Memory B cell (primary cell): ENCODE measurements at regions not wholly inside any gene's neighbourhood (a gene's known extent, or its start where the extent isn't known, plus 50 kb on each side); places are given as distances from the start of the nearest gene placed in this dataset.

Source experiments
- ATAC-seq: fragments of 150-1000 bp; cut with Tn5 transposase; 2 replicates; pipeline ENCODE4 v1.10.0; 2021; ENCODE audit warnings: low read depth, mild to moderate bottlenecking, moderate library complexity
- DNase-seq, 2 donors: peaks; one replicate each; pipeline ENCODE4 v3.0.0; 2022; ENCODE audit warnings: low spot score in 2 of 2
- H3K27ac Mint-ChIP-seq: one replicate; pipeline ENCODE4 v1.8.0; 2022; ENCODE audit warnings: mild to moderate bottlenecking, moderate library complexity, mixed read lengths
- H3K27me3 Mint-ChIP-seq: one replicate; pipeline ENCODE4 v1.8.0; 2022; ENCODE audit warnings: mixed read lengths
- H3K36me3 Mint-ChIP-seq: one replicate; pipeline ENCODE4 v1.8.0; 2022; ENCODE audit warnings: mild to moderate bottlenecking, mixed read lengths
- H3K4me1 Mint-ChIP-seq: one replicate; pipeline ENCODE4 v1.8.0; 2022; ENCODE audit warnings: mixed read lengths
- H3K4me3 Mint-ChIP-seq: one replicate; pipeline ENCODE4 v1.8.0; 2022; ENCODE audit warnings: mild to moderate bottlenecking, moderate library complexity, mixed read lengths
- H3K9me3 Mint-ChIP-seq: one replicate; pipeline ENCODE4 v1.8.0; 2022; ENCODE audit warnings: mixed read lengths

DNA sequence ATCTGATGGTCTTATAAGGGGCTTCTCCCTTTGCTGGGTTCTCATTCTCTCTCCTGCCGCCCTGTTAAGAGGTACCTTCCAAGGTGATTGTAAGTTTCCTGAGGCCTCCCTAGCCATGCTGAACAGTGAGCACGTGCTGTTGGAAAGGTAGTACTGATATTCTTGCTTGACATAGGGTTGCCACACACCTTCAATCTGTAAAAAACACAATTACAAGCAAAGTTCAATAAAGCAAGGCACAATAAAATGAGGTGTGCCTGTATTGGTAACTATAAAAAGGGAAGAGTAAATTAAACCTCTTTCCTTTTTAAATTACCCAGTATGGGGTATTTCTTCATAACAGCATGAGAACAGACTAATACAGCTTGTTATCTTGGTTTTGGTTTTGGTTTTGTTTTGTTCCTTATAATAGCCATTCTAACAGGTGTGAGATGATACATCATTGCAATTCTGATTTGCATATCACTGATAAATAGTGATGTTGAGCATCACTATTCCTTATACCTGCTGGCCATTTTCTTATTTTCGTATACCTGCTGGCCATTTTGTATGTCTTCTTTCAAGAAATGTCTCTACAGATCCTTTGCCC lies 164.9 kb upstream of the TRIM24 start:
- Mint-ChIP-seq H3K9me3 (no peaks in the 10 kb centered on the region), H3K27ac (no peak overlapping the region), H3K4me1 (peaks cover 7% of the 10 kb centered on the region), H3K36me3 (no peaks in the 10 kb centered on the region), H3K4me3 (no peak overlapping the region), H3K27me3 (no peaks in the 10 kb centered on the region)
- peak; percentile 42 for ATAC-seq
- no peak for DNase-seq

DNA sequence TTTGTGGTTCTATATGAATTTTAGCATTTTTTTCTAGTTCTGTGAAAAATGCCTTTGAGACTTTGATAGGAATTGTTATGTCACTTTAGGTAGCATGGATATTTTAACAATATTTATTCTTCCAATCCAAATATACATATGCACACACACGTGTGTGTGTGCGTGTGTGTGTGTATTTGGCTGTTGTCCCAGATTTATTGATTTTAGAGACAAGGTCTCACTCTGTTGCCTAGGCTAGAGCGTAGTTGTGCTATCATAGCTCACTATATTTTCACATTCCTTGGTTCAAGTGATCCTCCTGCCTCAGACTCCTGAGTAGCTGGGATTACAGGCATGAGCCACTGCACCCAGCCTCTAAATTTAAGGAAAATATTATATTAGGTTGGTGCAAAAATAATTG lies 162.5 kb upstream of the TRIM24 start:
- Mint-ChIP-seq H3K27ac (no peak overlapping the region), H3K27me3 (no peaks in the 10 kb centered on the region), H3K9me3 (no peaks in the 10 kb centered on the region), H3K36me3 (no peaks in the 10 kb centered on the region), H3K4me1 (peaks cover 7% of the 10 kb centered on the region), H3K4me3 (no peak overlapping the region)
- ATAC-seq (no peak), DNase-seq (no peak)

DNA sequence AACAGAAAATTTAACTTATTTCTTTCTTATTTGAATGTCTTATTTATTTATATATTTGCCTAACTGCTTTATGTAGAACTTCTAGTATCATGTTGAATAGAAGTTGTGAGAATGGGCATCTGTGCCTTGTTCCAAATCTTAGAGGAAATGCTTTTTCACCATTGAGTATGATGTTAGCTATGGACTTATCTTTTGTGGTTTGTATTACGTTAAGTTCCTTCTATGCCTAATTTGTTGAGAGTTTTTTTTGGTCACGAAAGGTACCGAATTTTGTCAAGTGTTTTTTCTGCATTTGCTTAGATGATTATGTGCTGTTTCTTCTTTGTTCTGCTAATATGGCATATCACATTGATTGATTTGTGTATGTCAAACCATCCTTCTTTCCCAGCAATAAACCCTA lies 161.0 kb upstream of the TRIM24 start:
- Mint-ChIP-seq H3K9me3 (no peaks in the 10 kb centered on the region), H3K27me3 (no peaks in the 10 kb centered on the region), H3K4me3 (no peak overlapping the region), H3K27ac (no peak overlapping the region), H3K4me1 (peaks cover 7% of the 10 kb centered on the region), H3K36me3 (no peaks in the 10 kb centered on the region)
- no peak for ATAC-seq
- DNase-seq, result no peak

DNA sequence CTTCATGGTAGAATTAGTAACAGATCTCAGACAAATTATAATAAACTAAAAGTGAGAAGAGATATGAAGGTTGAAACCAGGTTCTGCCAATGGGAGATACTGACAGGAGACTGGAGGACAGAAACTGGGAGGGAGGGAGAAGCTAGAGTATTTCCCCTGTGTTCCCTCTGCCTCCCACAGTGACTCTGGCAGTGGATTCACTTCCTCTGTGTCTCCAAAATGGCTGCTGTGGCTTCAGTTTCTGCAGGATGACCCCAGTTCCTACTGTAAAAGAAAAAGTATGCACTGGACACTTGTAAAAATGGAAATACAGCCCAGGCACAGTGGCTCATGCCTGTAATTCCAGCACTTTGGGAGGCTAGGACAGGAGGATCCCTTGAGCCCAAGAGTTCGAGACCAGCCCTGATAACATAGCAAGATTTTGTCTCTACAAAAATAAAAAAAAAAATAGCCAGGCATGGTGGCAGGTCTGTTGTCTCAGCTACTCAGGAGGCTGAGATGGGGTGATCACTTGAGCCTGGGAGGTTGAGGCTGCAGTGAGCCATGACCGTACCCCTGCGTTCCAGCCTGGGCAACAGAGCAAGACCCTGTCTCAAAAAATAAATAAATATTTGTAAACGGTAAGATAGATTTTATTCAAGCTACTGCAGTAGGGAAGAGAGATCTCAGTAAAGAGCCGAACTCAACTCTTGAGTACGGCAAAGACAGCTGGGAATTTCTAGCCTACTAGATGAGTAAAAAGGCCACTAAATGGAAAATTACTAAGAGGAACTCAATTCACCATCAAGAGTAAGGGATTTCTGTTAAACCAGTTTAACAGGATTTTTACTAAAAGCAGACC lies 156.6 kb upstream of the TRIM24 start:
- H3K4me3 Mint-ChIP-seq, result no peak overlapping the region
- H3K36me3 Mint-ChIP-seq, result no peaks in the 10 kb centered on the region
- ATAC-seq, result no peak
- H3K27ac Mint-ChIP-seq, result no peak overlapping the region
- no peaks in the 10 kb centered on the region for H3K4me1 Mint-ChIP-seq
- no peak for DNase-seq
- no peaks in the 10 kb centered on the region for H3K27me3 Mint-ChIP-seq
- no peaks in the 10 kb centered on the region for H3K9me3 Mint-ChIP-seq

- H3K27me3 Mint-ChIP-seq, result no peaks in the 10 kb centered on the region
- DNase-seq (no peak), ATAC-seq (no peak)
- H3K36me3 Mint-ChIP-seq, result no peaks in the 10 kb centered on the region
- no peak overlapping the region for H3K27ac Mint-ChIP-seq
- no peak overlapping the region for H3K4me3 Mint-ChIP-seq
- H3K4me1 Mint-ChIP-seq, result no peaks in the 10 kb centered on the region
- no peaks in the 10 kb centered on the region for H3K9me3 Mint-ChIP-seq
Observed at GRCh38 chr7:138304071-138304320, 156.1 kb upstream of the TRIM24 start.

DNA sequence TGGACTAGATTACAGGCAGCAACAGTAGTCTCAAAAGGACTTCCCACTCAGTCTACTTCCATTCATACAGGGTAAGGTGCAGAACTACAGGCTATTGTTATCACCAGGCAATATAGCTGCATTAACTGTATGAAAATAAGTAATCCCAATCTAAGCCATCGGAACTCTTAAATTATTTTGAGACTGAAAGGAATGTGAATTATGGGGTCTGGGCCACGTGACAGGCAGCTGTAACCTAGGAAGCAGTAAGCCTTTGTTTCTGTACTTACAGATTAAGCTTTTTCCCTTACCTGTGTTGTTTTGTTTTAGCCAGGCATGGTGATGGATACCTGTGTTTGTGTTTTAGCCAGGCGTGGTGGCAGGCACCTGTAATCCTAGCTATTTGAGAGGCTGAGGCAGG lies 152.4 kb upstream of the TRIM24 start:
- Mint-ChIP-seq H3K27ac (no peak overlapping the region), H3K36me3 (no peaks in the 10 kb centered on the region), H3K4me3 (no peak overlapping the region), H3K9me3 (no peaks in the 10 kb centered on the region), H3K4me1 (no peaks in the 10 kb centered on the region), H3K27me3 (no peaks in the 10 kb centered on the region)
- DNase-seq, result no peak
- ATAC-seq, result no peak

- no peak overlapping the region for H3K4me3 Mint-ChIP-seq
- ATAC-seq, result no peak
- H3K27me3 Mint-ChIP-seq, result no peaks in the 10 kb centered on the region
- DNase-seq, result no peak
- no peaks in the 10 kb centered on the region for H3K9me3 Mint-ChIP-seq
- H3K4me1 Mint-ChIP-seq, result no peaks in the 10 kb centered on the region
- no peak overlapping the region for H3K27ac Mint-ChIP-seq
- H3K36me3 Mint-ChIP-seq, result no peaks in the 10 kb centered on the region
Observed at GRCh38 chr7:138308136-138308535, 151.9 kb upstream of the TRIM24 start.

GRCh38 chr7:138309186-138309585 lies 150.9 kb upstream of the TRIM24 start:
- Mint-ChIP-seq H3K4me3 (no peak overlapping the region), H3K9me3 (no peaks in the 10 kb centered on the region), H3K27me3 (no peaks in the 10 kb centered on the region), H3K4me1 (no peaks in the 10 kb centered on the region), H3K27ac (no peak overlapping the region), H3K36me3 (no peaks in the 10 kb centered on the region)
- ATAC-seq, result no peak
- no peak for DNase-seq

DNA sequence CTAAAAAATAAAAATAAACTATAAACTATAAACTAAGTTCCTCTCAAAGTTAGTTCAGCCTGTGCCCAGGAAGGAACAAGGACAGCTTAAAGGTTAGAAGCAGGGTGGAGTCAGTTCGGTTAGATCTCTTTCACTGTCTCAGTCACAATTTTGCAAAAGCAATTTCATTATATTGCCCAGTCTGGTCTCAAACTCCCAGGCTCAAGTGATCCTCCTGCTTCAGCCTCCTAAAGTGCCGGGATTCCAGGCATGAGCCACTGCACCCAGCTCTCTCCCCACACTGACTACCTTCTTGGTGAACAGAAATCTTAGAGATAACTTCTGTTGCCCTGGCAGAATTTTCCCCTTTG lies 146.3 kb upstream of the TRIM24 start:
- Mint-ChIP-seq H3K4me1 (no peaks in the 10 kb centered on the region), H3K36me3 (no peaks in the 10 kb centered on the region), H3K9me3 (peaks cover 5% of the 10 kb centered on the region), H3K27me3 (no peaks in the 10 kb centered on the region), H3K27ac (no peak overlapping the region), H3K4me3 (no peak overlapping the region)
- DNase-seq, result no peak
- no peak for ATAC-seq

- DNase-seq (no peak), ATAC-seq (no peak)
- H3K4me1 Mint-ChIP-seq, result no peaks in the 10 kb centered on the region
- H3K4me3 Mint-ChIP-seq, result no peak overlapping the region
- no peaks in the 10 kb centered on the region for H3K36me3 Mint-ChIP-seq
- H3K9me3 Mint-ChIP-seq, result peaks cover 5% of the 10 kb centered on the region
- no peak overlapping the region for H3K27ac Mint-ChIP-seq
- no peaks in the 10 kb centered on the region for H3K27me3 Mint-ChIP-seq
Observed at GRCh38 chr7:138316421-138317043, 143.5 kb upstream of the TRIM24 start.

DNA sequence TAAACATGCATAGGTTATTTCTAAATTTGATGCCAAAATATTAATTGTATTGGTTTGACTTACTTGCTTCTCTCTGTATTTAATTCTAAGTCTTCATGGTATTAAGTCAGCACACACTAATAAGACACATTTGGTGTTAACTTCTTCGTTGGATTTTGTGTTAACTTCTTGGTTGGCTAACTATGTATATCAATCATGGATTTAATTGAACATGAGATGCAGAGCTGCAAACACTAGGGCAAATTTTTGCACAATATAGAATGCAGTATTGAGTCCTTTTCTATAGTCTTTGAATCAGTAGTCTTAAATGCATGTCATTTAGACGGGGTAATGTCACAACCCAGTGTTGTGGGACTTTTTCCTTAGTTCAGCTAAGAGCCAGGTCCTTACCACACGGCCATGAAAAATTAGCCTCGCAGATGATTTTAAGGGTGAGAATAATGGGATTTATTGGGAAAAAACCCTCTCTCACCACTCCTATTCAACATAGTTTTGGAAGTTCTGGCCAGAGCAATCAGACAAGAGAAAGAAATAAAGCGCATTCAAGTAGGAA lies 142.9 kb upstream of the TRIM24 start:
- no peak overlapping the region for H3K4me3 Mint-ChIP-seq

GRCh38 chr7:138324941-138325340 lies 135.1 kb upstream of the TRIM24 start:
- Mint-ChIP-seq H3K4me3 (no peak overlapping the region), H3K36me3 (no peaks in the 10 kb centered on the region), H3K4me1 (no peaks in the 10 kb centered on the region), H3K9me3 (peaks cover 10% of the 10 kb centered on the region), H3K27ac (no peak overlapping the region), H3K27me3 (no peaks in the 10 kb centered on the region)
- ATAC-seq (no peak), DNase-seq (no peak)

More for the DNA sequence above, 142.9 kb upstream of the TRIM24 start:
- H3K9me3 Mint-ChIP-seq, result peaks cover 5% of the 10 kb centered on the region
- H3K4me1 Mint-ChIP-seq, result no peaks in the 10 kb centered on the region
- DNase-seq (no peak), ATAC-seq (no peak)
- no peak overlapping the region for H3K27ac Mint-ChIP-seq
- H3K27me3 Mint-ChIP-seq, result no peaks in the 10 kb centered on the region
- H3K36me3 Mint-ChIP-seq, result no peaks in the 10 kb centered on the region

- Mint-ChIP-seq H3K36me3 (no peaks in the 10 kb centered on the region), H3K27ac (no peak overlapping the region), H3K27me3 (no peaks in the 10 kb centered on the region), H3K4me3 (no peak overlapping the region), H3K4me1 (no peaks in the 10 kb centered on the region), H3K9me3 (peaks cover 13% of the 10 kb centered on the region)
- DNase-seq (no peak), ATAC-seq (no peak)
Observed at GRCh38 chr7:138325434-138325833, 134.6 kb upstream of the TRIM24 start.

GRCh38 chr7:138328215-138328614 lies 131.8 kb upstream of the TRIM24 start:
- Mint-ChIP-seq H3K27ac (no peak overlapping the region), H3K4me1 (no peaks in the 10 kb centered on the region), H3K27me3 (no peaks in the 10 kb centered on the region), H3K4me3 (no peak overlapping the region), H3K9me3 (peaks cover 18% of the 10 kb centered on the region), H3K36me3 (no peaks in the 10 kb centered on the region)
- DNase-seq (no peak), ATAC-seq (no peak)
